Activated CD4-positive, alpha-beta T cell treated with anti-CD3 and anti-CD28 coated beads, Interleukin-2, amount 10 ng/mL, durations not matched to agents 7 days and 5 days (primary cell): ENCODE measurements at regions not wholly inside any gene's neighbourhood (a gene's known extent, or its start where the extent isn't known, plus 50 kb on each side); places are given as distances from the start of the nearest gene placed in this dataset.

ENCODE experiments used
- CTCF ChIA-PET: fragments of 350-600 bp; sonication (Branson Sonifier 250); formaldehyde crosslinking; loops from one replicate; lab custom pipeline; 2021; ENCODE audit warnings: antibody characterized with exemption; lab: Charles Lee
- POLR2A ChIA-PET: fragments of 350-600 bp; sonication (Branson Sonifier 250); formaldehyde crosslinking; loops from one replicate; lab custom pipeline; 2021; ENCODE audit warnings: antibody characterized with exemption; lab: Charles Lee
- DNase-seq: peaks from one replicate; pipeline ENCODE4 v3.0.0-alpha.2; 2020
- H3K27ac Mint-ChIP-seq: one replicate; pipeline ENCODE4 v1.8.0; 2021; ENCODE audit warnings: mild to moderate bottlenecking, moderate library complexity, mixed read lengths
- H3K27me3 Mint-ChIP-seq: one replicate; pipeline ENCODE4 v1.8.0; 2021; ENCODE audit warnings: mixed read lengths
- H3K36me3 Mint-ChIP-seq: one replicate; pipeline ENCODE4 v1.8.0; 2021; ENCODE audit warnings: low read depth, mixed read lengths
- H3K4me1 Mint-ChIP-seq: one replicate; pipeline ENCODE4 v1.8.0; 2021; ENCODE audit warnings: mixed read lengths
- H3K4me3 Mint-ChIP-seq: one replicate; pipeline ENCODE4 v1.8.0; 2021; ENCODE audit warnings: mild to moderate bottlenecking, moderate library complexity, mixed read lengths
- H3K9me3 Mint-ChIP-seq: one replicate; pipeline ENCODE4 v1.8.0; 2021; ENCODE audit warnings: mixed read lengths

GRCh38 chr15:60126661-60127060 lies 122.5 kb downstream of the FOXB1 start:
- H3K27ac Mint-ChIP-seq = peak overlapping the region; percentile 82
- no peaks in the 10 kb centered on the region for H3K9me3 Mint-ChIP-seq
- peaks cover 67% of the 10 kb centered on the region for H3K4me1 Mint-ChIP-seq
- no peaks in the 10 kb centered on the region for H3K36me3 Mint-ChIP-seq
- ChIA-PET CTCF (interaction anchor here (0.9 to 1.4 kb wide), 4 partner anchors 10 to 403 kb away, joined by 3 to 4 read pairs (median 4); no protein-coding TSS in a partner anchor), POLR2A (no interaction called here)
- H3K27me3 Mint-ChIP-seq = no peaks in the 10 kb centered on the region
- DNase-seq = no peak
- H3K4me3 Mint-ChIP-seq = peak overlapping the region; percentile 80

DNA sequence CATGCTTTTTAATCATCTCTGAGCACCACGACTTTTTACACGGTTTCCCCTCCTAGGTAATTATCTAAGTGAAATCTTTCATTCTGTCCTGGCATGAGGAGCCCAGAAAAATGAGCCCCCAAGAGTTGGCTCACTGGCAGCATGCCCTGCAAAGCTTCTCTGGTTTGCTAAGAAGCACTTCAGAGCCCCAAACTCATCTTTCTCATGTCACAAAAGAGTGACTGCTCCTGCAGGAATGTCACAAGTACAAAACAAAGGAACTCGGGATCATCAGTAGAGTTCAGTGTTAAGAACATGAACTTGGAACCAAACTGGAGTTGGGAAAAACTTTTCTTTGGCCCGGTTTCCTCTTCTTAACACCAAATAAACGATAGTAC lies 123.9 kb downstream of the FOXB1 start:
- H3K9me3 Mint-ChIP-seq = no peaks in the 10 kb centered on the region
- DNase-seq = no peak
- H3K4me3 Mint-ChIP-seq = peak overlapping the region; percentile 80
- no peaks in the 10 kb centered on the region for H3K36me3 Mint-ChIP-seq
- ChIA-PET POLR2A (no interaction called here), CTCF (interaction anchor here (0.5 to 1.4 kb wide), 4 partner anchors 8 to 244 kb away, joined by 3 to 4 read pairs (median 4); no protein-coding TSS in a partner anchor)
- peak overlapping the region; percentile 82 for H3K27ac Mint-ChIP-seq
- H3K4me1 Mint-ChIP-seq = peaks cover 57% of the 10 kb centered on the region
- H3K27me3 Mint-ChIP-seq = no peaks in the 10 kb centered on the region

DNA sequence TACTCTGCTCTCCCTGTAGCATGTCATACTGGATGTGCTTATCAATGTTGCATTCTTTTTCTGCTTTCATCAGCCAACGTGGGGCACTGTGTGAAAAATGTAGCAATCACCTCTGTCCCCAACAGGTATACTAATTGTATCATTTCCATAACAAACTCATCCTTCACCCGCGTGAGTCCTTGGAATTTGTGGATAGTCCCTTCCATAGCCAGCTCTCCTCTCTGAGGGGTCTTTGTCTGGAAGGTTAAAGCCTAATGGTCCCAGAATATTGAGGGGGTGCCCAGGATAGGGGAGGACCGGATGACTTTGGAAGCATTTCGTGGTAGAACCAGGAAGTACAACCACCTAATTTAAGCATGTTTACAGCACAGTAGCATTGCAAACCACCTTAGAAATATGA lies 124.6 kb downstream of the FOXB1 start:
- H3K4me1 Mint-ChIP-seq = peaks cover 56% of the 10 kb centered on the region
- ChIA-PET POLR2A (no interaction called here), CTCF (no interaction called here)
- no peak for DNase-seq
- H3K9me3 Mint-ChIP-seq = no peaks in the 10 kb centered on the region
- H3K4me3 Mint-ChIP-seq = no peak overlapping the region
- no peaks in the 10 kb centered on the region for H3K36me3 Mint-ChIP-seq
- H3K27ac Mint-ChIP-seq = peak overlapping the region; percentile 63
- peaks cover 3% of the 10 kb centered on the region for H3K27me3 Mint-ChIP-seq

DNA sequence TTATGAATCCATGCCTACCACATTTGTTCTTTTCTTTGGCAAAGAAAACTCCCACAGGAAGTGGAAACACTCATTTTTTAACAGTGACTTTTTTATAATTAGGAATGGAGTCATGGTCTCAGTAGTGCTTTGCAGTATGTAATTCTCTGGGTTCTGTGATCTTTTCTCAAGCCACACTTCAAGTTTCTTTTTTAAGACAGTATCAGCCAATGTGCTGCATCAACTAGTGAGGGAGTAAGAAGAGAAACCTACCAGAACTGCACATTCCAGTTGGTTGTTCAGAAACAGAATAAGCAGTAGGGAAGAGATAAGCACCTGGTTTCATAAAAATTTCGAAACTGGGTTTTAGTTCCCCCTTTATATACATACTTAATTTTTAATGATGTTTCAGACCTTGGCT lies 126.3 kb downstream of the FOXB1 start:
- no peak overlapping the region for H3K27ac Mint-ChIP-seq
- ChIA-PET POLR2A (no interaction called here), CTCF (no interaction called here)
- no peak overlapping the region for H3K4me3 Mint-ChIP-seq
- no peaks in the 10 kb centered on the region for H3K9me3 Mint-ChIP-seq
- no peaks in the 10 kb centered on the region for H3K36me3 Mint-ChIP-seq
- peaks cover 12% of the 10 kb centered on the region for H3K27me3 Mint-ChIP-seq
- H3K4me1 Mint-ChIP-seq = peaks cover 42% of the 10 kb centered on the region
- DNase-seq = no peak

DNA sequence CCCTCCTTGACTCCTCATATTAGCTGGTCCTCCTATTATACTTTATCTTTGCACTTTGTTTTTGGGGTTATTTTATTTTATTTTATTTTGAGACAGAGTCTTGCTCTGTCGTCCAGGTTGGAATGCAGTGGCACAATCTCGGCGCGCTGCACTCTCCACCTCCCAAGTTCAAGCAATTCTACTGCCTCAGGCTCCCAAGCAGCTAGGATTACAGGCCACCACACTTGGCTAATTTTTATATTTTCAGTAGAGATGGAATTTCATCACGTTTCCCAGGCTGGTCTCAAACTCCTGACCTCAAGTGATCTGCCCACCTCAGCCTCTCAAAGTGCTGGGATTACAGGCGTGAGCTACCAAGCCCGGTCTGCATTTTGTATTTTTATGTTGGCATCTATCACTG lies 126.7 kb downstream of the FOXB1 start:
- no peak for DNase-seq
- H3K9me3 Mint-ChIP-seq = no peaks in the 10 kb centered on the region
- no peak overlapping the region for H3K4me3 Mint-ChIP-seq
- no peaks in the 10 kb centered on the region for H3K36me3 Mint-ChIP-seq
- no peak overlapping the region for H3K27ac Mint-ChIP-seq
- peaks cover 13% of the 10 kb centered on the region for H3K27me3 Mint-ChIP-seq
- ChIA-PET CTCF (no interaction called here), POLR2A (no interaction called here)
- peaks cover 37% of the 10 kb centered on the region for H3K4me1 Mint-ChIP-seq

GRCh38 chr15:60134609-60135008 lies 130.5 kb downstream of the FOXB1 start:
- no peak for DNase-seq
- no peaks in the 10 kb centered on the region for H3K9me3 Mint-ChIP-seq
- ChIA-PET CTCF (interaction anchor here (0.8 to 1.0 kb wide), 2 partner anchors 15 to 27 kb away, joined by 3 read pairs; no protein-coding TSS in a partner anchor), POLR2A (no interaction called here)
- H3K27ac Mint-ChIP-seq = no peak overlapping the region
- no peak overlapping the region for H3K4me3 Mint-ChIP-seq
- H3K36me3 Mint-ChIP-seq = no peaks in the 10 kb centered on the region
- H3K4me1 Mint-ChIP-seq = peaks cover 3% of the 10 kb centered on the region
- peaks cover 40% of the 10 kb centered on the region for H3K27me3 Mint-ChIP-seq

- Mint-ChIP-seq H3K27me3 (peaks cover 52% of the 10 kb centered on the region), H3K4me3 (no peak overlapping the region), H3K36me3 (no peaks in the 10 kb centered on the region), H3K27ac (no peak overlapping the region), H3K4me1 (no peaks in the 10 kb centered on the region), H3K9me3 (no peaks in the 10 kb centered on the region)
- DNase-seq = no peak
- POLR2A ChIA-PET = no interaction called here
- CTCF ChIA-PET = interaction anchor here (1.4 kb wide), 1 partner anchor 9 kb away, joined by 4 read pairs; no protein-coding TSS in a partner anchor
Observed at GRCh38 chr15:60135961-60136360, 131.8 kb downstream of the FOXB1 start.

GRCh38 chr15:60137711-60138396 lies 133.7 kb downstream of the FOXB1 start:
- ChIA-PET CTCF (interaction anchor here (0.5 kb wide), 1 partner anchor 375 kb away, joined by 3 read pairs; no protein-coding TSS in a partner anchor), POLR2A (no interaction called here)

DNA sequence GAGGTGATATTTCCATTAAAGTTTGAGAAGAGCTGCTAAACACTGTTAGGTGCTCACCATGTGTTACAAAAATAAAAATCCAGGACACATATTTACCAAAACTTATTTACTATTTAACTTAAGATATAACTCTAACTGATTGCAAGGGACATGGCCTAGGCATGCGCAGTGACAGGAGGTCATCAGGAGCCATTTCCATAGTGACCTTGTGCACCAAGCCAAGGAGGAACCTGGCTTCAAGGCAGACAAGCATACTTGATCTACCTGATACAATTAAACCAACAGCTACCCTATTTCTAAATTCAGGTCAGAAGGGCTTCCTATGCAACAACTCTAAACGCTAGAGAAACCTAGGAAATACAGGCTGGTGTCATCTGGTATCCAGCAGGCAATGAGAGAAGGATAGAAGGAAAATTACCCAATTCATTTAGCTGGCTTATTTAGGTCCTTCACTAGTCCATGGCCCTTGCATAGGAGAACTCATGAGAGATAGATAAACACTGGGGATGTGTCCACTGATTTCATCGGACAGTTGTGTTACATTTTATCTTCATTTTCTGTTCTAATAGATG lies 134.4 kb downstream of the FOXB1 start:
- H3K9me3 Mint-ChIP-seq = no peaks in the 10 kb centered on the region
- POLR2A ChIA-PET = no interaction called here
- no peak for DNase-seq
- no peak overlapping the region for H3K27ac Mint-ChIP-seq
- no peaks in the 10 kb centered on the region for H3K36me3 Mint-ChIP-seq
- H3K27me3 Mint-ChIP-seq = peaks cover 62% of the 10 kb centered on the region
- no peak overlapping the region for H3K4me3 Mint-ChIP-seq
- CTCF ChIA-PET = interaction anchor here (0.5 kb wide), 1 partner anchor 374 kb away, joined by 3 read pairs; no protein-coding TSS in a partner anchor
- no peaks in the 10 kb centered on the region for H3K4me1 Mint-ChIP-seq

More at GRCh38 chr15:60137711-60138396, 133.7 kb downstream of the FOXB1 start:
- H3K27me3 Mint-ChIP-seq = peaks cover 60% of the 10 kb centered on the region
- no peaks in the 10 kb centered on the region for H3K9me3 Mint-ChIP-seq
- no peak overlapping the region for H3K27ac Mint-ChIP-seq
- no peaks in the 10 kb centered on the region for H3K4me1 Mint-ChIP-seq
- H3K4me3 Mint-ChIP-seq = no peak overlapping the region
- no peaks in the 10 kb centered on the region for H3K36me3 Mint-ChIP-seq
- DNase-seq = no peak

DNA sequence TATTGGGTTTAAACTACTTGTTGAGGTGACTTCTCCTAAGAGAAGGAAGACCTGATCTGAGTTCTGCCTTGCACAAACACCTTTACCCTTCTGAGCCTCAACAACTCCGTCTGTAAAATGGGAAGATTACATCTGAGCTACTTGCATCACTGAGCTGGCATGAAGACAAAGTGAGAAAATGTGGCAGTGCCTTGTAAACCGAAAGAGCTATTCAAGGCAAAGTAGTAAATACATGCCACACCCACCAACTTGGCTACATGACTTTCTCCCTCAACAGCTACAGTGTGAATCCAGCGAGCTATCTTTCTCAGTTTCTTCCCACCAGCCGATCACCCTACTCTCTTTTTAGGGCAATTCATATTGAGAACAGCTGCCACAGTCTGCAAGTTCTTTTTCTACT lies 148.3 kb downstream of the FOXB1 start:
- POLR2A ChIA-PET = no interaction called here
- no peaks in the 10 kb centered on the region for H3K36me3 Mint-ChIP-seq
- H3K4me3 Mint-ChIP-seq = no peak overlapping the region
- H3K9me3 Mint-ChIP-seq = no peaks in the 10 kb centered on the region
- H3K27me3 Mint-ChIP-seq = peaks cover 12% of the 10 kb centered on the region
- no peak overlapping the region for H3K27ac Mint-ChIP-seq
- no peak for DNase-seq
- CTCF ChIA-PET = interaction anchor here (0.6 to 1.5 kb wide), 2 partner anchors 12 to 131 kb away, joined by 3 to 7 read pairs; no protein-coding TSS in a partner anchor
- H3K4me1 Mint-ChIP-seq = peaks cover 14% of the 10 kb centered on the region

DNA sequence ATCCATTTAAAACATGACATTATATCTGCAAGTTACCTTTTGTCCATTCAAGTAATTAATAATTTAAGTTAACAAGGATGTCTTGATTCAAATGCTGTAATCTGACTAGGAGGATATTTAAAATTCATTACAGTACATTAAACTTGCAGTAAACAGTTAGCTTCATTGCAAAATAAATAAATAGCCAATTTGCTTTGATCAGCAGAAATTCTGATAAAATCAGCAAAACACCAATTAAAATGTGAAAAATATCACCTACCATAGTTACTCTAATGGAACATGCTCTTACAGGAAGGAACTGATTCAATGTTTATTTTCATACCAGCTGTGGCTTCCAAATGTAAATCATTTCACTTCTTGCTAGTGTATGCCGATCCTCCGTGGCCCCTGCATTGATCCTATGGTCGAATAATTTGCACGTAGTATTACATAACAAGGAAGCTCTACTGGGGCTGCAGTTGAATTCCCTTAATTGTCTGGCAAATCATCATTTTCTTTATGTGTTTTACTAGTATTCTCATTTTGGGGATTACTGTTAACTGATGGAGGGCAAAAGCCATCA lies 150.7 kb downstream of the FOXB1 start:
- no peaks in the 10 kb centered on the region for H3K9me3 Mint-ChIP-seq
- CTCF ChIA-PET = no interaction called here
- peaks cover 16% of the 10 kb centered on the region for H3K27me3 Mint-ChIP-seq
- POLR2A ChIA-PET = no interaction called here
- no peak overlapping the region for H3K27ac Mint-ChIP-seq
- no peaks in the 10 kb centered on the region for H3K36me3 Mint-ChIP-seq
- H3K4me3 Mint-ChIP-seq = no peak overlapping the region
- no peak for DNase-seq
- H3K4me1 Mint-ChIP-seq = peaks cover 14% of the 10 kb centered on the region

DNA sequence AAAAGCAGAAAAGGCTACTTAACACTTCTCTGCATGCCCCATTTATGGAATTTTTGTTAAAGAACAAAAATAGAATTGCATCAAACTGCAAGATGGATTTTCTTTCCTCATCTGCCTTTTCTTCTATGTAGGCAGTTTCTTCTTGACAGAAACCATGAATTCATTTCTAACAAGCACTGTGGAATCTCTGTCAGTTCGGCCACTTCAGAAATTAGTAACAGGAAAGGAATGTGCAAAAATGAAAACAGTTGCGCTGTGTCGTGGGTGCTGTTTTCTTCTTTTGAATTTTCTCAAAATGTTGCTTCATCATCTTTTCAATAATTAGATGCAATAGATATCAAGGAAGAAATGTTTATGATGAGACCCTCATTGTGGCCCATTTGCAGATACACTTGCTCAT lies 151.6 kb downstream of the FOXB1 start:
- Mint-ChIP-seq H3K9me3 (no peaks in the 10 kb centered on the region), H3K36me3 (no peaks in the 10 kb centered on the region), H3K4me3 (no peak overlapping the region), H3K27ac (no peak overlapping the region), H3K4me1 (peaks cover 14% of the 10 kb centered on the region), H3K27me3 (peaks cover 16% of the 10 kb centered on the region)
- ChIA-PET CTCF (no interaction called here), POLR2A (no interaction called here)
- DNase-seq = no peak

DNA sequence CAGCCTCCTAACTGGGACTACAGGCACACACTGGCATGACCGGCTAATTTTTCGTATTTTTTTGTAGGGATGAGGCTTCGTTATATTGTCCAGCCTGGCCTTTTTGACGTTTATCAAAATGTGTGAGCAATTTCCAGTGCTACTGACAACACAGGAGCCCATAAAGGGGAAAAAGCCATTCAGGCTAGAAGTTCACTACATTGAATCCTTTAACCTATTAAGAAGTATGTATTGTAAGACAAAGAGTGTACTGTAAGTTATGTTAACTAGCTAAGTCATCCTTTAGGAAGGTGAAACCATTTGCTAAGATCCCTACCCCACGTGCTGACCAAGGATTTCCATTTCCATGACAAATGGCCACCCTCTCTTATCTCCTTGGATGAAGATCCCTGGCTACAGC lies 156.8 kb downstream of the FOXB1 start:
- Mint-ChIP-seq H3K4me3 (no peak overlapping the region), H3K36me3 (no peaks in the 10 kb centered on the region), H3K27me3 (peaks cover 24% of the 10 kb centered on the region), H3K9me3 (no peaks in the 10 kb centered on the region), H3K27ac (no peak overlapping the region), H3K4me1 (peaks cover 4% of the 10 kb centered on the region)
- no peak for DNase-seq
- ChIA-PET CTCF (no interaction called here), POLR2A (no interaction called here)
